Erythroblast (primary cell): ENCODE measurements at regions not wholly inside any gene's neighbourhood (a gene's known extent, or its start where the extent isn't known, plus 50 kb on each side); places are given as distances from the start of the nearest gene placed in this dataset.

ENCODE experiments used
- GATA1 ChIP-seq: IDR thresholded peaks from 2 replicates; pipeline ENCODE4 v1.6.1; 2011; ENCODE audit warnings: low read depth, mild to moderate bottlenecking, control low read depth, low read length, moderate library complexity
- POLR2A ChIP-seq: IDR thresholded peaks from 2 replicates; pipeline ENCODE4 v1.6.1; 2011; ENCODE audit warnings: mild to moderate bottlenecking, low read length

GRCh38 chrY:19549671-19550466 is 194.7 kb downstream of the KDM5D start:
- TF ChIP-seq POLR2A (no peak), GATA1 (no peak)
